22Rv1 (cell line): ENCODE measurements at regions not wholly inside any gene's neighbourhood (a gene's known extent, or its start where the extent isn't known, plus 50 kb on each side); places are given as distances from the start of the nearest gene placed in this dataset.

Experiments used
- ZFX ChIP-seq: fragments of 450-650 bp; IDR thresholded peaks from 2 replicates; pipeline ENCODE4 v1.6.1; 2017; ENCODE audit warnings: antibody characterized with exemption, borderline replicate concordance
- TF ChIP-seq, protein P1 (sequence below): fragments of 450-650 bp; IDR thresholded peaks from 2 replicates; pipeline ENCODE4 v1.5.1; 2017; ENCODE audit warnings: mild to moderate bottlenecking

DNA sequence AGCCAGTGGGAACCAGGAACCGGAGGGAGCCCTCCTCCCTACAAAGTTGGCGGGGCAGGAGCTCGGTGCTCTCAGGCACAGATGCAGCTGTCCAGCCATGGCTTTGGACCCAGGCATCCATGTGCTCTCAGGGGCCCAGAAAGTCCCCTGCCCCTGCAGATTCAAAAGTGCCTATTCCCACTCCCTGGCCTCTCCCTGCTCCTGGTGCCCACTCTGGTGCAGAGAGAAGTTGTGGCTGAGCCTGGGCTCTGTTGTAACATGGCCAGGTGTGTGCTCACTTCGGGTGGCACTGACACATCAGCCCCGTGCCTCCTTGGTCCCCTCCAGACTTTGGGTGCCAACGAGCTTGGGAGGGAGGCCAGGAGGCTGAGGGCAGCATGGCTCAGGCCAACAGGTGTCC lies 315.8 kb upstream of the KYNU start:
- TF ChIP-seq, protein P1, sequence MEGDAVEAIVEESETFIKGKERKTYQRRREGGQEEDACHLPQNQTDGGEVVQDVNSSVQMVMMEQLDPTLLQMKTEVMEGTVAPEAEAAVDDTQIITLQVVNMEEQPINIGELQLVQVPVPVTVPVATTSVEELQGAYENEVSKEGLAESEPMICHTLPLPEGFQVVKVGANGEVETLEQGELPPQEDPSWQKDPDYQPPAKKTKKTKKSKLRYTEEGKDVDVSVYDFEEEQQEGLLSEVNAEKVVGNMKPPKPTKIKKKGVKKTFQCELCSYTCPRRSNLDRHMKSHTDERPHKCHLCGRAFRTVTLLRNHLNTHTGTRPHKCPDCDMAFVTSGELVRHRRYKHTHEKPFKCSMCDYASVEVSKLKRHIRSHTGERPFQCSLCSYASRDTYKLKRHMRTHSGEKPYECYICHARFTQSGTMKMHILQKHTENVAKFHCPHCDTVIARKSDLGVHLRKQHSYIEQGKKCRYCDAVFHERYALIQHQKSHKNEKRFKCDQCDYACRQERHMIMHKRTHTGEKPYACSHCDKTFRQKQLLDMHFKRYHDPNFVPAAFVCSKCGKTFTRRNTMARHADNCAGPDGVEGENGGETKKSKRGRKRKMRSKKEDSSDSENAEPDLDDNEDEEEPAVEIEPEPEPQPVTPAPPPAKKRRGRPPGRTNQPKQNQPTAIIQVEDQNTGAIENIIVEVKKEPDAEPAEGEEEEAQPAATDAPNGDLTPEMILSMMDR: no peak
- TF ChIP-seq ZFX: no peak
